HCT116 (cell line): ENCODE measurements at regions not wholly inside any gene's neighbourhood (a gene's known extent, or its start where the extent isn't known, plus 50 kb on each side); places are given as distances from the start of the nearest gene placed in this dataset.

Experiments
- ATAC-seq: fragments of 200-7000 bp; cut with Tn5 transposase; 2 replicates; pipeline ENCODE4 v1.9.1; 2020; ENCODE audit warnings: mild to moderate bottlenecking, moderate library complexity
- BruUV-seq: library from RNA; stranded (reverse); fragments of 400-500 nt; replicated peaks from 2 replicates; lab custom pipeline; 2021; lab: Mats Ljungman, UMichigan
- CTCF ChIA-PET: fragments of 300-600 bp; sonication (Branson Sonifier 250); formaldehyde crosslinking; loops from one replicate; lab custom pipeline; 2021; ENCODE audit warnings: antibody characterized with exemption; lab: Charles Lee
- POLR2A ChIA-PET: fragments of 300-600, 350-600 bp; sonication (Branson Sonifier 250); formaldehyde crosslinking; loops from one replicate; lab custom pipeline; 2021; ENCODE audit warnings: antibody characterized with exemption; lab: Charles Lee
- RAD21 ChIA-PET, 2 experiments: fragments of 300-600 bp; sonication (Branson Sonifier 250); formaldehyde crosslinking; loops; one replicate each; lab custom pipeline; 2023; ENCODE audit warnings: low total read pairs in 2 of 2; ENCODE audit not compliant: uncharacterized antibody in 2 of 2, unreplicated experiment in 2 of 2, low non-redundant PET in 1 of 2; lab: Charles Lee
- DNase-seq: peaks from one replicate; pipeline ENCODE4 v3.0.0-alpha.2; 2010; ENCODE audit warnings: low read depth, low spot score
- H2AFZ ChIP-seq: fragments of 200-600 bp; shearing (Covaris generic), sonication (generic); 2 replicates; pipeline ENCODE4 v1.6.1; 2017; ENCODE audit warnings: low read depth, mixed run types, mixed read lengths, antibody characterized with exemption, low read length; ENCODE audit not compliant: poor library complexity, severe bottlenecking
- H3K27ac ChIP-seq: 2 replicates; pipeline ENCODE4 v1.5.1; 2012; ENCODE audit warnings: low read depth, low read length
- H3K27me3 ChIP-seq: fragments of 200-600 bp; sonication (generic); 2 replicates; pipeline ENCODE4 v1.6.1; 2016; ENCODE audit warnings: mixed run types, low read length, mixed read lengths; ENCODE audit not compliant: insufficient read depth
- H3K36me3 ChIP-seq, 2 experiments: fragments of 200-500 bp in 1 of 2; fragments of 200-600 bp in 1 of 2; sonication (Bioruptor generic) in 1 of 2; sonication (generic) in 1 of 2; 2 replicates each; pipeline versions ENCODE4 v1.5.1 to v1.6.1; 2014 to 2016; ENCODE audit warnings: low read length in 2 of 2, inconsistent platforms in 1 of 2, mixed read lengths in 1 of 2, mixed run types in 1 of 2; ENCODE audit not compliant: insufficient read depth in 2 of 2, control insufficient read depth in 1 of 2
- H3K4me1 ChIP-seq, 2 experiments: fragments of 200-600 bp in 1 of 2; sonication (generic) in 1 of 2; 2 replicates each; pipeline versions ENCODE4 v1.5.1 to v1.6.1; 2012 to 2017; ENCODE audit warnings: low read length in 2 of 2, inconsistent platforms in 1 of 2, mild to moderate bottlenecking in 1 of 2, mixed read lengths in 1 of 2, mixed run types in 1 of 2, moderate library complexity in 1 of 2; ENCODE audit not compliant: insufficient read depth in 2 of 2, control insufficient read depth in 1 of 2
- H3K4me2 ChIP-seq: fragments of 200-600 bp; sonication (generic); 2 replicates; pipeline ENCODE4 v1.6.1; 2017; ENCODE audit warnings: mixed run types, low read length, mixed read lengths
- H3K4me3 ChIP-seq, 2 experiments: fragments of 200-600 bp in 1 of 2; sonication (generic) in 1 of 2; replicated peaks in 1 of 2; 2 replicates each; pipeline ENCODE4 v1.5.1; 2011 to 2016; ENCODE audit warnings: low read length in 2 of 2, control low read depth in 1 of 2, low read depth in 1 of 2, mild to moderate bottlenecking in 1 of 2, mixed read lengths in 1 of 2, mixed run types in 1 of 2
- H3K79me2 ChIP-seq: fragments of 200-600 bp; sonication (generic); 2 replicates; pipeline ENCODE4 v1.6.1; 2017; ENCODE audit warnings: mild to moderate bottlenecking, mixed run types, low read length, moderate library complexity, mixed read lengths; ENCODE audit not compliant: insufficient read depth
- H3K9ac ChIP-seq: fragments of 200-600 bp; sonication (generic); 2 replicates; pipeline ENCODE4 v1.6.1; 2016; ENCODE audit warnings: low read length, mixed read lengths
- H3K9me2 ChIP-seq: fragments of 200-600 bp; sonication (generic), shearing (Covaris generic); 2 replicates; pipeline ENCODE4 v1.6.1; 2017; ENCODE audit warnings: mixed run types, mild to moderate bottlenecking, moderate library complexity; ENCODE audit not compliant: insufficient read depth
- H3K9me3 ChIP-seq, 2 experiments: fragments of 200-500 bp in 1 of 2; fragments of 200-600 bp in 1 of 2; sonication (Bioruptor generic) in 1 of 2; sonication (generic) in 1 of 2; 2 replicates each; pipeline ENCODE4 v1.6.1; 2014 to 2017; ENCODE audit warnings: low read length in 2 of 2, mixed read lengths in 2 of 2, inconsistent platforms in 1 of 2, low read depth in 1 of 2, mild to moderate bottlenecking in 1 of 2, mixed run types in 1 of 2, moderate library complexity in 1 of 2; ENCODE audit not compliant: control insufficient read depth in 1 of 2, insufficient read depth in 1 of 2
- H4K20me1 ChIP-seq: fragments of 200-600 bp; sonication (generic), shearing (Covaris generic); 2 replicates; pipeline ENCODE4 v1.6.1; 2017; ENCODE audit warnings: mixed run types, mild to moderate bottlenecking, moderate library complexity; ENCODE audit not compliant: insufficient read depth
- CBX3 ChIP-seq: IDR thresholded peaks from 2 replicates; pipeline ENCODE4 v1.6.1; 2012; ENCODE audit warnings: low read depth
- CEBPB ChIP-seq: IDR thresholded peaks from 2 replicates; pipeline ENCODE4 v1.6.1; 2012; ENCODE audit warnings: low read depth
- EGR1 ChIP-seq: IDR thresholded peaks from 2 replicates; pipeline ENCODE4 v1.6.1; 2012; ENCODE audit warnings: low read depth
- EZH2phosphoT487 ChIP-seq: fragments of 200-600 bp; IDR thresholded peaks from 2 replicates; pipeline ENCODE4 v1.6.1; 2018; ENCODE audit warnings: antibody characterized with exemption, borderline replicate concordance
- FOSL1 ChIP-seq: IDR thresholded peaks from 2 replicates; pipeline ENCODE4 v1.6.1; 2012; ENCODE audit warnings: low read depth
- MAX ChIP-seq: IDR thresholded peaks from 2 replicates; pipeline ENCODE4 v1.6.1; 2012
- POLR2A ChIP-seq: IDR thresholded peaks from 2 replicates; pipeline ENCODE4 v1.7.0; 2011; ENCODE audit warnings: borderline replicate concordance; ENCODE audit not compliant: insufficient read depth, insufficient read length; ENCODE audit errors: extremely low read depth
- POLR2AphosphoS5 ChIP-seq: IDR thresholded peaks from 2 replicates; pipeline ENCODE4 v1.6.1; 2011; ENCODE audit warnings: mild to moderate bottlenecking, low read depth, low read length, moderate library complexity
- SIN3A ChIP-seq: IDR thresholded peaks from 2 replicates; pipeline ENCODE4 v1.6.1; 2012; ENCODE audit warnings: low read depth
- SRF ChIP-seq: IDR thresholded peaks from 2 replicates; pipeline ENCODE4 v1.6.1; 2012; ENCODE audit warnings: low read depth
- TCF7L2 ChIP-seq: IDR thresholded peaks from 2 replicates; pipeline ENCODE4 v1.7.0; 2011; ENCODE audit warnings: borderline replicate concordance, inconsistent platforms; ENCODE audit not compliant: insufficient read depth, insufficient read length; ENCODE audit errors: extremely low read depth
- YY1 ChIP-seq: IDR thresholded peaks from 2 replicates; pipeline ENCODE4 v1.6.1; 2011; ENCODE audit warnings: low read length, low read depth, moderate library complexity, mild to moderate bottlenecking; ENCODE audit not compliant: insufficient replicate concordance; ENCODE audit errors: extremely low read depth
- ZFX ChIP-seq: fragments of 450-650 bp; IDR thresholded peaks from 2 replicates; pipeline ENCODE4 v1.6.1; 2017
- ZNF274 ChIP-seq: fragments of 200-500 bp; sonication (Bioruptor generic); IDR thresholded peaks from 2 replicates; pipeline ENCODE4 v1.6.1; 2014; ENCODE audit warnings: mild to moderate bottlenecking, low read depth, low read length, inconsistent platforms
- intact Hi-C: fragments of 100-400 bp; cut with micrococcal nuclease; formaldehyde crosslinking; loops from 2 replicates; pipeline ENCODE4 v1.10.0; 2022
- TF ChIP-seq, protein P1 (sequence below): IDR thresholded peaks from 2 replicates; pipeline ENCODE4 v1.6.1; 2012; ENCODE audit warnings: low read depth
- TF ChIP-seq, protein P2 (sequence below): IDR thresholded peaks from 2 replicates; pipeline ENCODE4 v1.6.1; 2012

DNA sequence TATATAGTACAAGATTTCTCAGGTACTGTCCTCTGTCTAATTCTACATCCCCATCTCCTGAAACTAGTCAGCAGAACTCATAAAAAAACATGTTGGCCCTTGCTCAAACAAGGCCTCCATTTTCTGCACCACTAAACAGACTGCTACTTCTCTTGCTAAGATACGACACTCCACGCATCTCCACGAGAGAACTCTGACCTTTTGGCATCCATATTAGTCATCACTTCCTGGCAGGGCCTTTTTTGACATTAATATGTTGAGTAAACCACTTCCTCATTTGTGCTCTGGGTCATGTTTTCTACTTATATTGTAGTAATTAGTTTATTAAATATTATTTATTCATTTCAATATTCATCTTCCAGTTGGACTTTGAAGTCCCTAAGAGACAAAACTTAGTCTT lies 65.6 kb downstream of the DCAF8L1 start (continued):
- TF ChIP-seq, protein P1, sequence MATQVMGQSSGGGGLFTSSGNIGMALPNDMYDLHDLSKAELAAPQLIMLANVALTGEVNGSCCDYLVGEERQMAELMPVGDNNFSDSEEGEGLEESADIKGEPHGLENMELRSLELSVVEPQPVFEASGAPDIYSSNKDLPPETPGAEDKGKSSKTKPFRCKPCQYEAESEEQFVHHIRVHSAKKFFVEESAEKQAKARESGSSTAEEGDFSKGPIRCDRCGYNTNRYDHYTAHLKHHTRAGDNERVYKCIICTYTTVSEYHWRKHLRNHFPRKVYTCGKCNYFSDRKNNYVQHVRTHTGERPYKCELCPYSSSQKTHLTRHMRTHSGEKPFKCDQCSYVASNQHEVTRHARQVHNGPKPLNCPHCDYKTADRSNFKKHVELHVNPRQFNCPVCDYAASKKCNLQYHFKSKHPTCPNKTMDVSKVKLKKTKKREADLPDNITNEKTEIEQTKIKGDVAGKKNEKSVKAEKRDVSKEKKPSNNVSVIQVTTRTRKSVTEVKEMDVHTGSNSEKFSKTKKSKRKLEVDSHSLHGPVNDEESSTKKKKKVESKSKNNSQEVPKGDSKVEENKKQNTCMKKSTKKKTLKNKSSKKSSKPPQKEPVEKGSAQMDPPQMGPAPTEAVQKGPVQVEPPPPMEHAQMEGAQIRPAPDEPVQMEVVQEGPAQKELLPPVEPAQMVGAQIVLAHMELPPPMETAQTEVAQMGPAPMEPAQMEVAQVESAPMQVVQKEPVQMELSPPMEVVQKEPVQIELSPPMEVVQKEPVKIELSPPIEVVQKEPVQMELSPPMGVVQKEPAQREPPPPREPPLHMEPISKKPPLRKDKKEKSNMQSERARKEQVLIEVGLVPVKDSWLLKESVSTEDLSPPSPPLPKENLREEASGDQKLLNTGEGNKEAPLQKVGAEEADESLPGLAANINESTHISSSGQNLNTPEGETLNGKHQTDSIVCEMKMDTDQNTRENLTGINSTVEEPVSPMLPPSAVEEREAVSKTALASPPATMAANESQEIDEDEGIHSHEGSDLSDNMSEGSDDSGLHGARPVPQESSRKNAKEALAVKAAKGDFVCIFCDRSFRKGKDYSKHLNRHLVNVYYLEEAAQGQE = no peak

DNA sequence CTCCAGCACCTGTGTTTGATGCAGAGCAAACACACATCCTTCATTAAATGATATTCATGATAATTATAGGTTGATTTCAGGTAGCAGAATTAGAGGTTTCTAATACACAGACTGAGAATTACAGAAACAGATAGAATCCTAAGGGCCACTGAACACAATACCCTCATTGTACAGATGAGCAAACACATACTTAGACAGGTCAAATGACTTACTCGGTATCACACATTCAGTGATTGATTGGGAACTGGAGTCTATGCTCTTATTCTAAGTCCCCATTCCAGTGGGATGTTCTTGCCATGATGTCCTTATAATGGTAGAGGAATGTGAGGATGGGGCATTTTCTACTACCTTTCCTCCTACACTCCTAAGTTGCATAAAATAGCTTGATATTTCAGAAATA lies 70.8 kb downstream of the DCAF8L1 start:
- ChIA-PET POLR2A (no interaction called here), RAD21 (no interaction called here), CTCF (no interaction called here)
- no peak for TF ChIP-seq CEBPB
- TF ChIP-seq EGR1 = no peak
- DNase-seq (no peak), ATAC-seq (no peak)
- H3K79me2 ChIP-seq = no peaks in the 10 kb centered on the region
- H3K4me2 ChIP-seq = no peak overlapping the region
- H3K27ac ChIP-seq = no peak overlapping the region
- no peaks in the 10 kb centered on the region for H3K9me2 ChIP-seq
- no peaks in the 10 kb centered on the region for H3K4me1 ChIP-seq
- H4K20me1 ChIP-seq = no peaks in the 10 kb centered on the region
- H3K4me3 ChIP-seq = no peak overlapping the region
- H2AFZ ChIP-seq = no peak overlapping the region
- H3K36me3 ChIP-seq = no peaks in the 10 kb centered on the region
- no peaks in the 10 kb centered on the region for H3K9me3 ChIP-seq
- H3K27me3 ChIP-seq = no peaks in the 10 kb centered on the region
- intact Hi-C loops = no loop called here
- BruUV-seq = no TSS peak
- no peak overlapping the region for H3K9ac ChIP-seq

- H3K9me3 ChIP-seq = no peaks in the 10 kb centered on the region
- no peaks in the 10 kb centered on the region for H4K20me1 ChIP-seq
- H3K79me2 ChIP-seq = no peaks in the 10 kb centered on the region
- ChIA-PET RAD21 (no interaction called here), POLR2A (no interaction called here), CTCF (no interaction called here)
- intact Hi-C loops = no loop called here
- H3K9ac ChIP-seq = no peak overlapping the region
- no peak for DNase-seq
- no peaks in the 10 kb centered on the region for H3K4me1 ChIP-seq
- no peak overlapping the region for H2AFZ ChIP-seq
- H3K27me3 ChIP-seq = no peaks in the 10 kb centered on the region
- no peak for ATAC-seq
- H3K9me2 ChIP-seq = no peaks in the 10 kb centered on the region
- H3K4me3 ChIP-seq = no peak overlapping the region
- no peak overlapping the region for H3K4me2 ChIP-seq
- no peak overlapping the region for H3K27ac ChIP-seq
- BruUV-seq = no TSS peak
- no peaks in the 10 kb centered on the region for H3K36me3 ChIP-seq
- TF ChIP-seq YY1 (no peak), ZFX (no peak), TCF7L2 (no peak), EGR1 (no peak), SIN3A (no peak), CBX3 (no peak), ZNF274 (no peak), MAX (no peak), FOSL1 (no peak), POLR2AphosphoS5 (no peak), SRF (no peak), EZH2phosphoT487 (no peak), POLR2A (no peak)
- TF ChIP-seq, protein P2, sequence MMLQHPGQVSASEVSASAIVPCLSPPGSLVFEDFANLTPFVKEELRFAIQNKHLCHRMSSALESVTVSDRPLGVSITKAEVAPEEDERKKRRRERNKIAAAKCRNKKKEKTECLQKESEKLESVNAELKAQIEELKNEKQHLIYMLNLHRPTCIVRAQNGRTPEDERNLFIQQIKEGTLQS = no peak
Observed at GRCh38 chrX:27903960-27904359, 77.3 kb downstream of the DCAF8L1 start.
